SK-N-SH treated with all-trans-retinoic acid at 6 μM for 48 hours (cell line): ENCODE measurements at regions not wholly inside any gene's neighbourhood (a gene's known extent, or its start where the extent isn't known, plus 50 kb on each side); places are given as distances from the start of the nearest gene placed in this dataset.

Source experiments
- ATAC-seq: fragments of 200-7000 bp; cut with Tn5 transposase; 3 replicates; pipeline ENCODE4 v1.9.1; 2020; ENCODE audit warnings: mild to moderate bottlenecking, moderate library complexity
- ARNTL ChIP-seq: fragments of 450-650 bp; formaldehyde crosslinking; IDR thresholded peaks from 2 replicates; pipeline ENCODE4 v1.5.0; 2020; ENCODE audit warnings: low read depth, mild to moderate bottlenecking, moderate library complexity, borderline replicate concordance
- BACH2 ChIP-seq: fragments of 250-450 bp; sonication (Bioruptor Pico); IDR thresholded peaks from 2 replicates; pipeline ENCODE4 v1.9.0; 2021; ENCODE audit warnings: mild to moderate bottlenecking, borderline replicate concordance
- CSDC2 ChIP-seq: fragments of 250-450 bp; sonication (Bioruptor Pico); IDR thresholded peaks from 2 replicates; pipeline ENCODE4 v1.5.0; 2020; ENCODE audit warnings: mild to moderate bottlenecking, moderate library complexity
- CSRNP3 ChIP-seq: fragments of 250-450 bp; sonication (Bioruptor Pico); IDR thresholded peaks from 2 replicates; pipeline ENCODE4 v1.5.1; 2021; ENCODE audit warnings: mild to moderate bottlenecking, moderate library complexity
- ESRRG ChIP-seq: fragments of 250-450 bp; sonication (Bioruptor Pico); IDR thresholded peaks from 2 replicates; pipeline ENCODE4 v1.6.1; 2021; ENCODE audit warnings: mild to moderate bottlenecking
- GLIS3 ChIP-seq: fragments of 250-450 bp; sonication (Bioruptor Pico); IDR thresholded peaks from 2 replicates; pipeline ENCODE4 v1.5.0; 2020; ENCODE audit warnings: mild to moderate bottlenecking, moderate library complexity
- ISL1 ChIP-seq: fragments of 250-450 bp; sonication (Bioruptor Pico); IDR thresholded peaks from 2 replicates; pipeline ENCODE4 v2.1.2; 2022; ENCODE audit warnings: mild to moderate bottlenecking, moderate library complexity
- OSR1 ChIP-seq: fragments of 250-450 bp; sonication (Bioruptor Pico); IDR thresholded peaks from 2 replicates; pipeline ENCODE4 v1.8.0; 2022; ENCODE audit warnings: moderate library complexity, mild to moderate bottlenecking, inconsistent platforms
- PATZ1 ChIP-seq: fragments of 250-450 bp; sonication (Bioruptor Pico); IDR thresholded peaks from 2 replicates; pipeline ENCODE4 v1.8.0; 2020; ENCODE audit warnings: mild to moderate bottlenecking, moderate library complexity, borderline replicate concordance
- PPARA ChIP-seq: fragments of 250-450 bp; sonication (Bioruptor Pico); IDR thresholded peaks from 2 replicates; pipeline ENCODE4 v1.5.0; 2020; ENCODE audit warnings: mild to moderate bottlenecking, borderline replicate concordance
- SNAI2 ChIP-seq: fragments of 250-450 bp; sonication (Bioruptor Pico); IDR thresholded peaks from 2 replicates; pipeline ENCODE4 v1.5.0; 2020; ENCODE audit warnings: mild to moderate bottlenecking, moderate library complexity
- TCF4 ChIP-seq: fragments of 250-450 bp; sonication (Bioruptor Pico); IDR thresholded peaks from 2 replicates; pipeline ENCODE4 v1.8.0; 2021; ENCODE audit warnings: mild to moderate bottlenecking, moderate library complexity, borderline replicate concordance
- TOX ChIP-seq: fragments of 250-450 bp; sonication (Bioruptor Pico); IDR thresholded peaks from 2 replicates; pipeline ENCODE4 v1.8.0; 2021; ENCODE audit warnings: mild to moderate bottlenecking, moderate library complexity, borderline replicate concordance
- ZC3H10 ChIP-seq: fragments of 250-450 bp; sonication (Bioruptor Pico); IDR thresholded peaks from 2 replicates; pipeline ENCODE4 v1.5.1; 2021; ENCODE audit warnings: mild to moderate bottlenecking, moderate library complexity
- ZFP3 ChIP-seq: fragments of 250-450 bp; sonication (Bioruptor Pico); IDR thresholded peaks from 2 replicates; pipeline ENCODE4 v1.5.0; 2020; ENCODE audit warnings: mild to moderate bottlenecking, moderate library complexity
- ZFP30 ChIP-seq: fragments of 450-650 bp; formaldehyde crosslinking; IDR thresholded peaks from 2 replicates; pipeline ENCODE4 v1.5.0; 2022; ENCODE audit warnings: mild to moderate bottlenecking, moderate library complexity
- ZNF565 ChIP-seq: fragments of 450-650 bp; formaldehyde crosslinking; conservative IDR thresholded peaks from 2 replicates; pipeline ENCODE4 v1.5.0; 2020; ENCODE audit warnings: low read depth, mild to moderate bottlenecking, moderate library complexity
- ZNF70 ChIP-seq: fragments of 450-650 bp; formaldehyde crosslinking; IDR thresholded peaks from 2 replicates; pipeline ENCODE4 v1.5.0; 2020; ENCODE audit warnings: mild to moderate bottlenecking, moderate library complexity
- ZNF8 ChIP-seq: fragments of 450-650 bp; formaldehyde crosslinking; IDR thresholded peaks from 2 replicates; pipeline ENCODE4 v1.5.0; 2020; ENCODE audit warnings: mild to moderate bottlenecking, moderate library complexity
- TF ChIP-seq, protein P1 (sequence below): fragments of 250-450 bp; sonication (Bioruptor Pico); IDR thresholded peaks from 2 replicates; pipeline ENCODE4 v1.5.1; 2020; ENCODE audit warnings: low read depth, mild to moderate bottlenecking, moderate library complexity
- TF ChIP-seq, protein P2 (sequence below): fragments of 250-450 bp; sonication (Bioruptor Pico); IDR thresholded peaks from 2 replicates; pipeline ENCODE4 v1.8.0; 2021; ENCODE audit warnings: low read depth, mild to moderate bottlenecking, moderate library complexity, borderline replicate concordance
- TF ChIP-seq, protein P3 (sequence below): fragments of 250-450 bp; sonication (Bioruptor Pico); IDR thresholded peaks from 2 replicates; pipeline ENCODE4 v1.5.0; 2020; ENCODE audit warnings: mild to moderate bottlenecking, moderate library complexity

DNA sequence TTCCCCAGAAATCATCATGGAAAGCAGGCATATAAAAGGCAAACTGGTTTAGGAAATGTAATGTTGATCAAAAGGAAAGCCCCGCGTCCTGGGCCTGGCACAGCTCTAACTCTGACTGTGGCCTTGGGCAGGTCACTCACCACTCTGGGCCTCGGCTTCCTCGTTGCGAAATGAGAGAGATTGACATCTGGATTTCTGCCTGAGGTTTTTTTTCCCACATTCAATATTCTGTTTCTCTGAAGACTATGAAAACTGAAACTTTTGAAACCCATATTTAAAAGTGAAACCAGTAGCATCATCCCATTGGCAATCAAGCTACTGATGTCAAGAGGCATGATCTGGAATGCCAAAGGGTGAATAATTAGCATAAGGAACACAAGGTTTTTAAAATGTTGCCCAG, 369.7 kb upstream of the NPVF start (continued):
- TF ChIP-seq CSDC2 (CRISPR knock-in tag) (no peak), SNAI2 (CRISPR knock-in tag) (no peak), PATZ1 (CRISPR knock-in tag) (no peak), TOX (CRISPR knock-in tag) (no peak), BACH2 (CRISPR knock-in tag) (no peak), ZNF8 (no peak), OSR1 (CRISPR knock-in tag) (no peak)
- TF ChIP-seq, protein P1, sequence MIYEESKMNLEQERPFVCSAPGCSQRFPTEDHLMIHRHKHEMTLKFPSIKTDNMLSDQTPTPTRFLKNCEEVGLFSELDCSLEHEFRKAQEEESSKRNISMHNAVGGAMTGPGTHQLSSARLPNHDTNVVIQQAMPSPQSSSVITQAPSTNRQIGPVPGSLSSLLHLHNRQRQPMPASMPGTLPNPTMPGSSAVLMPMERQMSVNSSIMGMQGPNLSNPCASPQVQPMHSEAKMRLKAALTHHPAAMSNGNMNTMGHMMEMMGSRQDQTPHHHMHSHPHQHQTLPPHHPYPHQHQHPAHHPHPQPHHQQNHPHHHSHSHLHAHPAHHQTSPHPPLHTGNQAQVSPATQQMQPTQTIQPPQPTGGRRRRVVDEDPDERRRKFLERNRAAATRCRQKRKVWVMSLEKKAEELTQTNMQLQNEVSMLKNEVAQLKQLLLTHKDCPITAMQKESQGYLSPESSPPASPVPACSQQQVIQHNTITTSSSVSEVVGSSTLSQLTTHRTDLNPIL (CRISPR knock-in tag) = no peak
- TF ChIP-seq, protein P2, sequence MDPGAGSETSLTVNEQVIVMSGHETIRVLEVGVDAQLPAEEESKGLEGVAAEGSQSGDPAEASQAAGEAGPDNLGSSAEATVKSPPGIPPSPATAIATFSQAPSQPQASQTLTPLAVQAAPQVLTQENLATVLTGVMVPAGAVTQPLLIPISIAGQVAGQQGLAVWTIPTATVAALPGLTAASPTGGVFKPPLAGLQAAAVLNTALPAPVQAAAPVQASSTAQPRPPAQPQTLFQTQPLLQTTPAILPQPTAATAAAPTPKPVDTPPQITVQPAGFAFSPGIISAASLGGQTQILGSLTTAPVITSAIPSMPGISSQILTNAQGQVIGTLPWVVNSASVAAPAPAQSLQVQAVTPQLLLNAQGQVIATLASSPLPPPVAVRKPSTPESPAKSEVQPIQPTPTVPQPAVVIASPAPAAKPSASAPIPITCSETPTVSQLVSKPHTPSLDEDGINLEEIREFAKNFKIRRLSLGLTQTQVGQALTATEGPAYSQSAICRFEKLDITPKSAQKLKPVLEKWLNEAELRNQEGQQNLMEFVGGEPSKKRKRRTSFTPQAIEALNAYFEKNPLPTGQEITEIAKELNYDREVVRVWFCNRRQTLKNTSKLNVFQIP = no peak
- TF ChIP-seq, all 23 proteins: peak for 0

- ATAC-seq = no peak
- no peak for TF ChIP-seq BACH2 (CRISPR knock-in tag)
- no peak for TF ChIP-seq ARNTL
- no peak for TF ChIP-seq PATZ1 (CRISPR knock-in tag)
- TF ChIP-seq, protein P3, sequence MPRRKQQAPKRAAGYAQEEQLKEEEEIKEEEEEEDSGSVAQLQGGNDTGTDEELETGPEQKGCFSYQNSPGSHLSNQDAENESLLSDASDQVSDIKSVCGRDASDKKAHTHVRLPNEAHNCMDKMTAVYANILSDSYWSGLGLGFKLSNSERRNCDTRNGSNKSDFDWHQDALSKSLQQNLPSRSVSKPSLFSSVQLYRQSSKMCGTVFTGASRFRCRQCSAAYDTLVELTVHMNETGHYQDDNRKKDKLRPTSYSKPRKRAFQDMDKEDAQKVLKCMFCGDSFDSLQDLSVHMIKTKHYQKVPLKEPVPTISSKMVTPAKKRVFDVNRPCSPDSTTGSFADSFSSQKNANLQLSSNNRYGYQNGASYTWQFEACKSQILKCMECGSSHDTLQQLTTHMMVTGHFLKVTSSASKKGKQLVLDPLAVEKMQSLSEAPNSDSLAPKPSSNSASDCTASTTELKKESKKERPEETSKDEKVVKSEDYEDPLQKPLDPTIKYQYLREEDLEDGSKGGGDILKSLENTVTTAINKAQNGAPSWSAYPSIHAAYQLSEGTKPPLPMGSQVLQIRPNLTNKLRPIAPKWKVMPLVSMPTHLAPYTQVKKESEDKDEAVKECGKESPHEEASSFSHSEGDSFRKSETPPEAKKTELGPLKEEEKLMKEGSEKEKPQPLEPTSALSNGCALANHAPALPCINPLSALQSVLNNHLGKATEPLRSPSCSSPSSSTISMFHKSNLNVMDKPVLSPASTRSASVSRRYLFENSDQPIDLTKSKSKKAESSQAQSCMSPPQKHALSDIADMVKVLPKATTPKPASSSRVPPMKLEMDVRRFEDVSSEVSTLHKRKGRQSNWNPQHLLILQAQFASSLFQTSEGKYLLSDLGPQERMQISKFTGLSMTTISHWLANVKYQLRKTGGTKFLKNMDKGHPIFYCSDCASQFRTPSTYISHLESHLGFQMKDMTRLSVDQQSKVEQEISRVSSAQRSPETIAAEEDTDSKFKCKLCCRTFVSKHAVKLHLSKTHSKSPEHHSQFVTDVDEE (CRISPR knock-in tag) = no peak
- no peak for TF ChIP-seq SNAI2 (CRISPR knock-in tag)
- TF ChIP-seq CSDC2 (CRISPR knock-in tag) = no peak
- no peak for TF ChIP-seq TOX (CRISPR knock-in tag)
- no peak for TF ChIP-seq ZNF565 (CRISPR knock-in tag)
- TF ChIP-seq, protein P1 (CRISPR knock-in tag) = no peak
- no peak for TF ChIP-seq TCF4 (CRISPR knock-in tag)
- no peak for TF ChIP-seq ZNF8
- TF ChIP-seq ZFP3 = no peak
- TF ChIP-seq, all 23 proteins: peak for 0
Measured at GRCh38 chr7:25598765-25599164, 370.5 kb upstream of the NPVF start.

GRCh38 chr7:25600262-25600920, 372.1 kb upstream of the NPVF start:
- ATAC-seq = no peak
- no peak for TF ChIP-seq BACH2 (CRISPR knock-in tag)
- no peak for TF ChIP-seq ZFP30 (CRISPR knock-in tag)
- no peak for TF ChIP-seq ZNF70 (CRISPR knock-in tag)
- no peak for TF ChIP-seq CSDC2 (CRISPR knock-in tag)
- TF ChIP-seq TOX (CRISPR knock-in tag) = no peak
- no peak for TF ChIP-seq PPARA (CRISPR knock-in tag)
- TF ChIP-seq ISL1 (CRISPR knock-in tag) = no peak
- no peak for TF ChIP-seq GLIS3
- no peak for TF ChIP-seq CSRNP3
- TF ChIP-seq PATZ1 (CRISPR knock-in tag) = no peak
- no peak for TF ChIP-seq ZC3H10
- no peak for TF ChIP-seq SNAI2 (CRISPR knock-in tag)
- TF ChIP-seq ESRRG (CRISPR knock-in tag) = no peak
- no peak for TF ChIP-seq ZNF8
